H1 (cell line): ENCODE measurements at regions not wholly inside any gene's neighbourhood (a gene's known extent, or its start where the extent isn't known, plus 50 kb on each side); places are given as distances from the start of the nearest gene placed in this dataset.
"Not testable (repeated sequence)": the region's sequence is repeated elsewhere in the genome, so short reads cannot be mapped to it uniquely, and the experiment has no call there.

Source experiments
- CTCF ChIA-PET: fragments of 300-600 bp; sonication (Branson Sonifier 250); formaldehyde crosslinking; loops from one replicate; lab custom pipeline; 2021; ENCODE audit not compliant: partially characterized antibody; lab: Charles Lee
- POLR2A ChIA-PET: fragments of 300-600 bp; sonication (Branson Sonifier 250); formaldehyde crosslinking; loops from one replicate; lab custom pipeline; 2021; ENCODE audit warnings: inconsistent platforms; ENCODE audit not compliant: partially characterized antibody; lab: Charles Lee
- DNase-seq, 2 experiments: peaks; one replicate each; pipeline versions ENCODE4 v3.0.0 to v3.0.0-alpha.2; 2010 to 2022; ENCODE audit warnings: low spot score in 2 of 2, low read depth in 1 of 2, mixed read lengths in 1 of 2
- FAIRE-seq: peaks from 2 replicates; lab custom pipeline; 2011; peaks lifted over from hg19 to GRCh38; lab: Jason Lieb, UNC
- H2AFZ ChIP-seq: 2 replicates; pipeline ENCODE4 v1.8.1; 2012; ENCODE audit warnings: low read length, inconsistent platforms
- H2AK5ac ChIP-seq: 2 replicates; pipeline ENCODE4 v1.6.1; 2013; ENCODE audit warnings: low read depth, low read length
- H2BK120ac ChIP-seq: replicated peaks from 2 replicates; pipeline ENCODE3; 2013; ENCODE audit warnings: low read depth, low read length, inconsistent platforms
- H2BK12ac ChIP-seq: 2 replicates; pipeline ENCODE4 v1.6.1; 2013; ENCODE audit warnings: low read depth, low read length
- H2BK15ac ChIP-seq: 2 replicates; pipeline ENCODE4 v1.6.1; 2013; ENCODE audit warnings: low read length
- H2BK20ac ChIP-seq: 2 replicates; pipeline ENCODE4 v1.6.1; 2013; ENCODE audit warnings: low read length
- H2BK5ac ChIP-seq: 2 replicates; pipeline ENCODE4 v1.6.1; 2013; ENCODE audit warnings: low read depth, low read length
- H3K14ac ChIP-seq: 2 replicates; pipeline ENCODE4 v1.6.1; 2013; ENCODE audit warnings: inconsistent platforms; ENCODE audit not compliant: insufficient read length
- H3K18ac ChIP-seq: 2 replicates; pipeline ENCODE4 v1.6.1; 2013; ENCODE audit warnings: low read length; ENCODE audit errors: extremely low read depth
- H3K23ac ChIP-seq: 2 replicates; pipeline ENCODE4 v1.6.1; 2013; ENCODE audit warnings: inconsistent platforms; ENCODE audit not compliant: insufficient read length
- H3K23me2 ChIP-seq: 2 replicates; pipeline ENCODE4 v1.6.1; 2013; ENCODE audit warnings: low read depth, low read length
- H3K27ac ChIP-seq: 2 replicates; pipeline ENCODE4 v1.6.1; 2011; ENCODE audit warnings: low read depth, low read length, inconsistent platforms
- H3K27me3 ChIP-seq, 4 experiments: replicated peaks in 1 of 4; 1 replicate in 1 of 4; 2 replicates in 3 of 4; pipeline versions ENCODE4 v1.6.1 to v1.8.1; 2011 to 2013; ENCODE audit warnings: low read length in 3 of 4, mild to moderate bottlenecking in 3 of 4, inconsistent platforms in 2 of 4, mixed read lengths in 2 of 4, moderate library complexity in 1 of 4; ENCODE audit not compliant: control insufficient read depth in 3 of 4, insufficient read depth in 3 of 4; ENCODE audit errors: extremely low read depth in 1 of 4
- H3K36me3 ChIP-seq, 4 experiments: 2 replicates each; pipeline versions ENCODE4 v1.6.1 to v1.8.1; 2011 to 2013; ENCODE audit warnings: mild to moderate bottlenecking in 4 of 4, low read length in 3 of 4, moderate library complexity in 2 of 4, control low read depth in 1 of 4, inconsistent platforms in 1 of 4; ENCODE audit not compliant: insufficient read depth in 4 of 4, control insufficient read depth in 2 of 4
- H3K4ac ChIP-seq: replicated peaks from 2 replicates; pipeline ENCODE3; 2013; ENCODE audit warnings: low read length, low read depth, mixed read lengths, inconsistent platforms; ENCODE audit not compliant: insufficient read length
- H3K4me1 ChIP-seq, 4 experiments: replicated peaks in 1 of 4; 1 replicate in 1 of 4; 2 replicates in 3 of 4; pipeline versions ENCODE4 v1.6.1 to v1.8.1; 2011 to 2013; ENCODE audit warnings: low read length in 3 of 4, inconsistent platforms in 2 of 4, mixed read lengths in 1 of 4; ENCODE audit not compliant: insufficient read depth in 4 of 4, control insufficient read depth in 3 of 4
- H3K4me2 ChIP-seq, 2 experiments: 2 replicates each; pipeline versions ENCODE4 v1.6.1 to v1.8.1; 2011 to 2013; ENCODE audit warnings: low read depth in 2 of 2, low read length in 2 of 2, control low read depth in 1 of 2, inconsistent platforms in 1 of 2, mild to moderate bottlenecking in 1 of 2; ENCODE audit not compliant: insufficient read depth in 1 of 2
- H3K4me3 ChIP-seq, 4 experiments: fragments of 200-600, 300-600 bp in 1 of 4; sonication (generic), shearing (Covaris generic), sonication (Bioruptor Twin) in 1 of 4; 2 replicates each; pipeline versions ENCODE4 v1.5.1 to v1.8.1; 2011 to 2016; ENCODE audit warnings: low read length in 4 of 4, low read depth in 3 of 4, control low read depth in 2 of 4, inconsistent platforms in 2 of 4, mild to moderate bottlenecking in 2 of 4, mixed read lengths in 1 of 4, moderate library complexity in 1 of 4; ENCODE audit not compliant: insufficient read depth in 2 of 4; ENCODE audit errors: extremely low read depth in 1 of 4
- H3K56ac ChIP-seq: replicated peaks from 2 replicates; pipeline ENCODE3; 2013; ENCODE audit warnings: low read depth, mild to moderate bottlenecking, mixed read lengths, low read length, inconsistent platforms; ENCODE audit not compliant: insufficient read length
- H3K79me1 ChIP-seq: 2 replicates; pipeline ENCODE4 v1.6.1; 2013; ENCODE audit warnings: low read depth, low read length, control low read depth
- H3K79me2 ChIP-seq, 2 experiments: 2 replicates each; pipeline versions ENCODE4 v1.6.1 to v1.8.1; 2012 to 2013; ENCODE audit warnings: low read length in 2 of 2, mild to moderate bottlenecking in 2 of 2, inconsistent platforms in 1 of 2; ENCODE audit not compliant: insufficient read depth in 2 of 2, control insufficient read depth in 1 of 2
- H3K9ac ChIP-seq, 4 experiments: replicated peaks in 1 of 4; 1 replicate in 1 of 4; 2 replicates in 3 of 4; pipeline versions ENCODE4 v1.6.1 to v1.8.1; 2011 to 2013; ENCODE audit warnings: low read depth in 3 of 4, low read length in 3 of 4, control low read depth in 2 of 4, mild to moderate bottlenecking in 2 of 4, moderate library complexity in 2 of 4, inconsistent platforms in 1 of 4; ENCODE audit errors: extremely low read depth in 1 of 4
- H3K9me3 ChIP-seq, 2 experiments: 2 replicates each; pipeline versions ENCODE4 v1.6.1 to v1.8.1; 2012 to 2013; ENCODE audit warnings: mild to moderate bottlenecking in 2 of 2, moderate library complexity in 2 of 2, control low read depth in 1 of 2, inconsistent platforms in 1 of 2, low read depth in 1 of 2, low read length in 1 of 2, mixed read lengths in 1 of 2; ENCODE audit not compliant: insufficient read depth in 2 of 2
- H4K20me1 ChIP-seq, 2 experiments: replicated peaks in 1 of 2; 2 replicates each; pipeline versions ENCODE3 to v1.8.1; 2011 to 2013; ENCODE audit warnings: inconsistent platforms in 2 of 2, low read length in 2 of 2, mild to moderate bottlenecking in 1 of 2; ENCODE audit not compliant: insufficient read depth in 2 of 2, control insufficient read depth in 1 of 2
- H4K5ac ChIP-seq: 2 replicates; pipeline ENCODE4 v1.6.1; 2013; ENCODE audit warnings: low read length, low read depth, mixed read lengths, inconsistent platforms; ENCODE audit not compliant: insufficient read length
- H4K8ac ChIP-seq: 2 replicates; pipeline ENCODE4 v1.8.0; 2013; ENCODE audit warnings: mild to moderate bottlenecking, moderate library complexity, low read length, inconsistent platforms; ENCODE audit not compliant: insufficient read depth; ENCODE audit errors: extremely low read depth
- H4K91ac ChIP-seq: replicated peaks from 2 replicates; pipeline ENCODE3; 2013; ENCODE audit warnings: low read length, mixed read lengths, inconsistent platforms; ENCODE audit not compliant: insufficient read length
- WGBS, 2 experiments: shearing (Covaris generic) in 1 of 2; methylation state at CpG; one replicate each; pipeline versions ENCODE4 v1.1.6 to v1.1.7; 2013 to 2015; ENCODE audit warnings: low lambda C conversion rate in 2 of 2, mixed read lengths in 2 of 2, inconsistent platforms in 1 of 2, low coverage in 1 of 2, missing lambda C conversion rate in 1 of 2; ENCODE audit not compliant: insufficient replicate concordance in 2 of 2, insufficient coverage in 1 of 2, insufficient read length in 1 of 2; ENCODE audit errors: extremely low coverage in 1 of 2, missing lambda C conversion rate in 1 of 2; 5-methylcytosine and 5-hydroxymethylcytosine counted together

- H3K23ac ChIP-seq, H3K27ac ChIP-seq, H4K8ac ChIP-seq, H2BK20ac ChIP-seq, H3K27me3 ChIP-seq, H2BK15ac ChIP-seq, H3K4ac ChIP-seq, H3K79me1 ChIP-seq, POLR2A ChIA-PET, FAIRE-seq, H3K4me1 ChIP-seq, H3K56ac ChIP-seq, H2BK12ac ChIP-seq, DNase-seq, H3K4me2 ChIP-seq, H3K4me3 ChIP-seq, H3K18ac ChIP-seq, H4K5ac ChIP-seq, H2BK120ac ChIP-seq, H3K14ac ChIP-seq, H3K9ac ChIP-seq, H4K20me1 ChIP-seq, H2AFZ ChIP-seq, H3K36me3 ChIP-seq, H3K23me2 ChIP-seq, H3K9me3 ChIP-seq, H2BK5ac ChIP-seq, H2AK5ac ChIP-seq, H4K91ac ChIP-seq, H3K79me2 ChIP-seq, CTCF ChIA-PET: not testable (repeated sequence)
- WGBS, 2 experiments = 95% methylated on average over 18 of the region's 51 CpGs; no CpG with 5 or more reads in 1 of the 2 experiments
These were observed 193.5 kb downstream of the ADCYAP1 start for GRCh38 chr18:1097991-1098735.
